Erythroblast (primary cell): ENCODE measurements at regions not wholly inside any gene's neighbourhood (a gene's known extent, or its start where the extent isn't known, plus 50 kb on each side); places are given as distances from the start of the nearest gene placed in this dataset.

ENCODE experiments used
- GATA1 ChIP-seq: IDR thresholded peaks from 2 replicates; pipeline ENCODE4 v1.6.1; 2011; ENCODE audit warnings: low read depth, mild to moderate bottlenecking, control low read depth, low read length, moderate library complexity
- POLR2A ChIP-seq: IDR thresholded peaks from 2 replicates; pipeline ENCODE4 v1.6.1; 2011; ENCODE audit warnings: mild to moderate bottlenecking, low read length

DNA sequence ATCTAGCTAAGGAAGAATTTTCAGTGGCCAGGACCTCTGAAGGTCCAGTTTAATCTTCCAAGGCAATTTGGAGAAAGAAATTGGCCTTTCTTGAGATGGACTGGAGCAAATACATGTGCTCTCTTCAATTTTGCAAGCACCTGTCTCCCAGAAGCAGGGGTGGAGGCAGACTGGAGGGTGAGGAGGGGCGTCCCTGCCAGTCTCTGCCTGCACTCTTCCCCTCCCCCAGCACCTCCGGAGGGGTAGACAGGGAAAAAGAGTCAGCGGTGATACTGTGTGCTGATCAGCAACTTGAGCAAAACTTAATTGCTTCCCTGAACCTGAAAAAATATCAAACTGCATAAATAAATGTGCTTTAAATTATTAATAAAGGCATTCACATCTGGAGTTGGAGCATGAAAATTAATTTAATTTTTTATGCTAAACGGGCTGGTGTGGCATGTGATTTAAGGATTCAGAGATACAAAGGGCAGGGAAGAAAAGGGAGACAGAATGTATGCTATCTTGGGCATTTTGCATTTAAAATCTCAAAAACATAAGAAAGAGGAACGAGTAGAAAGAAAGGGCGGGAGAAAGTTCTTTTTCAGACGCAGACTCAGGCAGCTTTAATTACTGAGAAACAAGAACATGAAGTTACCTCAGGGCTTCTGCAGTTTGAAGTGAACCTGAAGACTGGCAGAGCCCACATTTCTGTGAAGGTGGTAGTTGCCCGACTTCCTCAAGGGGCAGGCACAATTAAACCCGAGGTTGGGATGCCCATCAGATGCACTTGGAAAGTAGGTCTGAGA, 319.7 kb downstream of the UACA start:
- TF ChIP-seq POLR2A: no peak
- no peak for TF ChIP-seq GATA1
